Neural progenitor cell (in vitro differentiated cells): ENCODE measurements at regions not wholly inside any gene's neighbourhood (a gene's known extent, or its start where the extent isn't known, plus 50 kb on each side); places are given as distances from the start of the nearest gene placed in this dataset.

Experiments used
- EZH2phosphoT487 ChIP-seq: fragments of 200-600 bp; sonication (generic); IDR thresholded peaks from 2 replicates; pipeline ENCODE4 v1.6.1; 2017; ENCODE audit warnings: antibody characterized with exemption
- TF ChIP-seq, protein P1 (sequence below): fragments of 200-600 bp; sonication (generic); IDR thresholded peaks from 2 replicates; pipeline ENCODE4 v1.5.1; 2017; ENCODE audit warnings: antibody characterized with exemption, mild to moderate bottlenecking

DNA sequence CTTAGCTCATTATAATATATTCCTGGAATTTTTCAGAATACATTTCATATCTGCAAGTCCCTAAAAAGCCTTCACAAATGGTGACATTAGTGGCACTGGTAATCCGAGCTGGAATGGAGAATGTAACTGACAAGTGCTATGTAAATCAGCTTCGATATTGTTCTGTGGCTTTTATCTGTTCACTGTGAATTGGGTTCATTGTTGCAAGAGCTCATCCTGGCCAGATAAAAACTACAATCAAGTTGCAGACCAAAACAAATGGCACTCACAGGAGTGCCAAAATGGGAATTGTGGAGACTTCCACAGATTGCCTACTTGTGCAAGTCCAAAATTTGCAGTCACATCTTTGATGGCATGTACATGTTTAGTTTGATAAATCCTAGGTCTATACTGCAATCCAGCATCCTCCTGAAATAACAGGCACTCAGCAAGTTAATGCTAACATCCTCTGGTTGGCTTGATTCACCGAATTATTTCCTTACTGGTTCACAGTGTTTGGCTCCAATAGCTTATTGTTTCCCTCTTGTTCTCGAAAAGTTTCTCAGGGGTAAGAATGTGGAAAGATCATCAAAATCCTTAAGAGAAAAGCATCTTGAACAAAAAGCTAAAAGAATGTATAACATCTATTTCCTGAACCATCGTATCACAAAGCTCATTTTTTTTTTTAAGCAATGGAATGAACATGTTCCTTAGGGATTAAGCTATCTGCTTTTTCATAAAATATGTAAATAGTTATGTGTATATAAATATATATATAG lies 904.9 kb downstream of the CENPC start:
- TF ChIP-seq, protein P1, sequence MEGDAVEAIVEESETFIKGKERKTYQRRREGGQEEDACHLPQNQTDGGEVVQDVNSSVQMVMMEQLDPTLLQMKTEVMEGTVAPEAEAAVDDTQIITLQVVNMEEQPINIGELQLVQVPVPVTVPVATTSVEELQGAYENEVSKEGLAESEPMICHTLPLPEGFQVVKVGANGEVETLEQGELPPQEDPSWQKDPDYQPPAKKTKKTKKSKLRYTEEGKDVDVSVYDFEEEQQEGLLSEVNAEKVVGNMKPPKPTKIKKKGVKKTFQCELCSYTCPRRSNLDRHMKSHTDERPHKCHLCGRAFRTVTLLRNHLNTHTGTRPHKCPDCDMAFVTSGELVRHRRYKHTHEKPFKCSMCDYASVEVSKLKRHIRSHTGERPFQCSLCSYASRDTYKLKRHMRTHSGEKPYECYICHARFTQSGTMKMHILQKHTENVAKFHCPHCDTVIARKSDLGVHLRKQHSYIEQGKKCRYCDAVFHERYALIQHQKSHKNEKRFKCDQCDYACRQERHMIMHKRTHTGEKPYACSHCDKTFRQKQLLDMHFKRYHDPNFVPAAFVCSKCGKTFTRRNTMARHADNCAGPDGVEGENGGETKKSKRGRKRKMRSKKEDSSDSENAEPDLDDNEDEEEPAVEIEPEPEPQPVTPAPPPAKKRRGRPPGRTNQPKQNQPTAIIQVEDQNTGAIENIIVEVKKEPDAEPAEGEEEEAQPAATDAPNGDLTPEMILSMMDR, result no peak
- TF ChIP-seq EZH2phosphoT487, result no peak
